Middle frontal gyrus (tissue), 1 donor: ENCODE measurements at regions not wholly inside any gene's neighbourhood (a gene's known extent, or its start where the extent isn't known, plus 50 kb on each side); places are given as distances from the start of the nearest gene placed in this dataset.
"Not testable (repeated sequence)": the region's sequence is repeated elsewhere in the genome, so short reads cannot be mapped to it uniquely, and the experiment has no call there.

Experiments
- DNase-seq: peaks from one replicate; pipeline ENCODE4 v3.0.0-alpha.2; 2015; ENCODE audit warnings: low spot score; ENCODE audit errors: extremely low spot score

DNA sequence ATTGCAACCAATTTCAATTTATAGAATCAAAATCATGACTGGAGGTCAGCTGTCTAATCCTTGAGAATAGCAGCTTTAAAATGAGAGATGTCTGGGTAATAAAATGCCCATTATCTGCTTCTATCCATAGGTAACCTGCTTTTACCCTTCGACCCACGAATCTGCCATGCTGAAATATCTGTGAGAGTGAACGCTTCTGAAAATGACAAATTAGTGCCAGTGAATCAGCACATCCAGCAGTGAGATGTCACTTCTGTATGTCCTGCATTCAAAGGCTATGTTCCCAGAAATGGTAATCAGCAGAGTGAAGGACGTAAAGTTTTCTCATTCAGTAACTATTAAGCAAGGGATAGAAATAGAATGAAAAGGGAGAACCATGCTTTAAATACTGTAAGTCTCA, 532.4 kb upstream of the ITGA1 start:
- DNase-seq = no peak

DNA sequence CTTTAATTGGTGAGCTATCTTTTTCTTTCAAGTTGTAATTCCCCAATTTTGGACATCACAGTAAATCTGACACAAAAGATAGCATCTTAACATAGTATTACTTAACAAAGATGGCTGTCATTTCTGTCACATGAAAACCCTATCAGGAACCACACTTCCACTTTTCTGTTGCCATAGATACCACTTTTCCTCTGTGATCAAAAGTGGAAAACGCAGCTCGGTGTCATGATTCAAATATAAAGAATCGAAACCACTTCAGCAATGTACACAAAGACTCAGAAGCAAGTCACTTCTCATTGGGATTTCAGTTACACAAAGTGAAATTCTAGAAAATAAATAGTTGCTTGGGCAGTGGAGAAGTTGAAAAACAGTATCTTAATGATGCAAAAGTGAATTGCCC, 524.9 kb upstream of the ITGA1 start:
- no peak for DNase-seq

DNA sequence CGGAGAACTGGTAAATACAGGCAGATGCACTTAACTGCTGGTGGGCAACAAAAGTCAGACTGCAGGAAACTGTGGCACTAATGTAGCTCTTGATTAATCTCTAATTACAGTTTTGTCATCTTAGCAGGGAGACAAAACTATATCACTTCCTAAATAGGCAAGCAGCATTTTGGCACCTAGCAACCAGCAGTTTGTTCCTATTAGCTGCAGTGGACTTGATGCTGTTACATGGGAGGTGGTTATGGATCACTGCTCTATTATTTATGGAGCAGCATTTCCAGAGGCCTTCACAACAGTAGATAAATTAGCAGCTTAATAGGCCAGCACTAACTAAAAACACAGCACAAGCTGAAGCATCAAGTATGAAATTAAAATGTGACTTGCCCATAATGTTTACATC, 518.3 kb upstream of the ITGA1 start:
- no peak for DNase-seq

DNA sequence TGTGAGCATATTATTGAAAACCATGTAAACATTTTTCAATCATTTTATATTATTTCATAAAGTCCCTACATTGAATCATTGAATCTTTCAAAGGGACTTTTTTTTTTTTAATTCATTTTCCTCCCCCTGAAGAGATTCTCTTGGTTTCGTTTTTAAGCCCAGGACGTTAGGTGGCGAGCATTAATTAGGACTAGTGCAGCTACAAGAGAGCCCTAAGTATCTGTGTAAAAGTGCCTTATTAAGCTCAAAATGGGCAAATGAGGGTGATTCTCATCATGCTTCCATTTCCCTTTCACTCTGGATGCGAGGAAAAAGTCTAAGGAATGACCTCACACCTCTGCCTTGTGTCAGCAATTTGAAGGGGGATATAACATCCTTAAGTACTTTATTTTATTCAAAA, 517.9 kb upstream of the ITGA1 start:
- no peak for DNase-seq

DNA sequence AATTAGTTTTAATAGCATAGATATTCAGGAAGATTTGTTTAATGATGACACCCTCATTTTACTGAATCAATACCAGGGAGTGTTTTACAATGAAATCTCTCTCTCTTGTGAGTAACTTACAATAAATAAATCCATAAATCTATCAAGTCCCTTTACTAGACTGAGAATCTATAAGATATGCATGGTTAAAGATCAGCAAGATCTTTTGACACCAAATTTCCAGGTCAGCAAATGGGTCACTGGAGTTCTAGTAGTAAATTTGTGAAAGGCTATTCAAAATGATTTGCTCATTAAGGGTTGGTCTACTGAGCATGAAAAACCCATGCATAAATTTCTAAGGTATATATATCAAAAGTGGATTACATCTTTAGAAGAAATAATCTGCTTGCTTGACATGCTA, 512.1 kb upstream of the ITGA1 start:
- no peak for DNase-seq

DNA sequence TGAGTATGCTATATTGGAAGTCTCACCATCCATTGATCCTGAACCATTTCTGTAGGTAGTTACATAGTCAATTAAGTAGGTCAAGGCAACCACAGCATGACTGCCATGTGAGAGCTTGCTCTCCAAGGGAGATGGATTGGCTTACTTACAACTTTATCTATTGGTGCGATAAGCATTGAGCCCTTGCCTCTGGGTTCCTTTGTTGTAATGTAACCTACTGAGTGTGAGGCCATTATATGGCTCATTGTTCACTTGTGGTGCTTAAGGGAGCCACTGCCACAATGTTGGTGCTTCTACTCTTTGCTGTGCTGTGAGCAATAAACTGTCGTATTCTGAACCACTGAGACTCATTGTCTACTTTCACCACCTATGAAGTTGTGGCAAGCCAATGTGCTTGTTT, 510.6 kb upstream of the ITGA1 start:
- DNase-seq = no peak

DNA sequence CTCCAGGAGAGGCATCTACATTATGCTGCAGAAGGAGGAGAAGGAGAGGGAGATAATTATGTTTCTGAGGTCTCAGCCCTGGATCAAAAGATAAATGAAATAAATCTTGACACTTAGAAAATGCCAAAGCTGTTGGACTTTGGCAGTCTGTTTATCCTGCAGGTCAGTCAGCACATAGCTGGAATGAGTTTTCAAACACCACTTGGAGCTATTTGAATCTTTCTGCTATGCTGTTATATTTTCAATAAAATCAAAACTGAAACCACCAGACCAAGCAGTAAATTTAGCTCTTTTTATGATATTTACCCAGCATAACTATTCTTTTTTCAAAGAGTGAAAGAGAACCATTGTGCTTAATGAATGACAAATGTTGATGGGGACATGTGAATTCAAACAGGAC, 505.1 kb upstream of the ITGA1 start:
- no peak for DNase-seq

DNA sequence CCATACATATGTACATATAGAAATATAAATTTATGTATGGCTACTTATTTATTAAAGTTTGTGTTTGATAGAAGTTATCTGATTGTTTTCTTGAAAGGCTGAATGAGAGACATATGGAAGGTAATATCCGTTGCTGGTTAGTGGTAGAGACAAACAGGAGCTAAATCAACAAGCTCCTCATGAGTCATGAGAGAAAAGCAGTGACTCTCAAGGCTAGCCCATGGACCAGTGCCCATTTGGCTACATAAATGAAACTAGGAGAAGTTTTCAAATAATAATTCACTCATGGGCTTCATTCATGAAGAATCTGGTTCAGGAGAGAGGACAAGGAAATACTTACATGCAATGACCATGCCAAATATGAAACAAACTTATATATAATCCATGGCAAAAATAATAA, 504.5 kb upstream of the ITGA1 start:
- no peak for DNase-seq

DNA sequence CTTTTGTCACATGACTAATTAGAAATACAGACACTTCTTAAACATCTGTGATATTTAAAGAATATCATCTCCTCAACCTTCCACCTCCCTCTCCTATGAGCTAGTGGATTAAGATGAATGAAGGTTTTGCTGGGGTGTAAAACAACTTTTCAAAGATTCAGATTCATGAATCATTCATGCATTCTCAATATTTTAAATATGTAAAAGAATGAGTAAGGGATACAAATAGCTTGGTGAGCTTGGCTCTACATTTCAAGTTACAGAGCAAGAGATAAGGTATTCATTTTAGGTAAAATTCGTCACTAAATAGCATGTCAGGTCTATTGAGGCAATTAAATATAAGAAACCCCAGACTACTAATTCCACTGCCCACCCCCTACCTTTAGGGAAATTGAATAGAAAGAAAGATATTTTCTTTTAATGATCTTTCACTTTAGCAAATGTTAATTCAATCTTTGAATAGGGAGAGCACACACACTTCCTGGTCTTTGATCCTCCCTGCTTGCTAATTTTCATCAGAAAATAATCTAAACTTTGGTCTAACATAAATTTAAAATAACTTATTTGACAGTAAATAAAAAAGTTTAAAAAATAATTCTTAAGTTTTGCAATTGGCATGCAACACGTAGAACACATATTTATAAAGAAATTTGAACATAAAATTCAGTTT, 486.9 kb upstream of the ITGA1 start:
- no peak for DNase-seq

DNA sequence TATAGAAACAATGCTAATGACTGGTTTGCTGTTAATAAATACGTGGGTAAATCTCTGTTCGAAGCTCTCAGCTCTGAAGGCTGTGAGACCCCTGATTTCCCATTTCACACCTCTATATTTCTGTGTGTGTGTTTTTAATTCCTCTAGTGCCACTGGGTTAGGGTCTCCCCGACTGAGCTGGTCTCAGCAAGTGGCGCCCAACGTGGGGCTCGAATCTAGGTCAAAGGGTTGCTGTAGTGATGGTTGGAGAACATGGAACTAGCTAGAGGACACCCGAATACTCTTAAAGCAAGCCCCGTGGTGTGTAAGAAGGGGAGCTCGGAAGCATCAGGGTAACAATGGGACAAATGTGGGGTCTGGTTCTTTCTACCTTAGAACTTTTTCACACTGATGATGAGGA, 482.9 kb upstream of the ITGA1 start:
- not testable (repeated sequence) for DNase-seq

DNA sequence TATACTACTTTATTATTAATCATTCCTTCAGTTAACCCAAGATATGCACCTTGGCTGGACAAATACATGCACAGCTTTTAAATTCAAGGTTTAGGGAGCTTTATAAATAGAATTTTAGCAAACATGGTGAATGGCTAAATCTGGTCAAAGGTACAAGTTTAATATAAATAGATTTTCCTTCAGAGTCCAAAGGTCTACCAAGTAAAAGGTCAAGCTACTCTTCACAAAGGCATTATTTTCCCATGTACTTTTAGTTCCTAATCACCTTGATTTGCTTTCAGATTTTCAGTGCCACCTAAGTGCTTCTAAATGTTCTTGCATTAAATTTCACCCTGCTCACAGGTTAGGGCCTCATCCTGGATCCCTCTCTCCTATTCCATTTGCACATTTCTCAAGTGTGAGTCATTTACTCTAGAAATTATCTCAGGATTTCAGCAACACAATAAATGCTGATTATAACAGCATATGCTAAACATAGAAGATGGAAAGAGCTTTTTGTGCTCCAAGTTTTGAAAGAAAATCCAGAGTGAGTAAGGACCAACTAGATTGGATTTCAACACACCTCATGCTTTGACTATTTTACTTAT, 459.4 kb upstream of the ITGA1 start:
- no peak for DNase-seq

DNA sequence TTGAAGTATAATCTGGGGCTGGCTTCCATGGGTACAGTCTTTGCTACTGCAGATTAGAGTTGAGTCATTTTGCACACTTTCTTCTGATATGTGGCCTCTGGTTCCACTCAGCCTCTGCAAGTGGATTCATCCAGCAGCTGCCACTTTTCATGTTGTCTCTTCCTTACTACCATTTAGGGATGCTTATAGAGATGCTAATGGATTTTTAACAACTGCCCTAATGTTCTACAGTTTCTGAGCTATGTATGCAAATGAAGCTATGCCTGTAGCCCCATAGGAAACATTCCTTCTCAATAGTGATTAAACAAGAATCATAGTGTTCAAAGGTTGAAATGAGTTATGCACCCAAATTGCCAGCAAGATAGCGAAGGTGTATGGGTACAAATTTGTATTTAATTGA, 456.0 kb upstream of the ITGA1 start:
- no peak for DNase-seq

DNA sequence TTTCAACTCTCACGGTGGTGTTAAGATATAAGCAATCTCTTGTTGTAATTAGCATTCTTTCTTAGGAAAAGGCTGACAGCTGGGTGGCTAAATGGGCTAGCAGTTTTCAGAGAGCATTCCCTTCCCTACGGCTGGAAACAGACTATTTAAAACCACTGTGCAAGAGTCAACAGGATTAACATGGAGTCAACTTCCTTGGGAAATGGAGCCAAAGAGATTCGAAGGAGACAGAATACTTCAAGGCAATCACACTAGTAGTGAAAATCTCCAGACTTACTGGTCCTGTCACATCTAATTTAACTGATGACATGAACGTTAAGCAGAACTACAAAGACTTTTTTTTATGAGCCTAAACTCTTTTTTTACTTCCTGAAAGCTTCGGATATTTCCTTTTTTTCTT, 453.3 kb upstream of the ITGA1 start:
- DNase-seq = no peak

DNA sequence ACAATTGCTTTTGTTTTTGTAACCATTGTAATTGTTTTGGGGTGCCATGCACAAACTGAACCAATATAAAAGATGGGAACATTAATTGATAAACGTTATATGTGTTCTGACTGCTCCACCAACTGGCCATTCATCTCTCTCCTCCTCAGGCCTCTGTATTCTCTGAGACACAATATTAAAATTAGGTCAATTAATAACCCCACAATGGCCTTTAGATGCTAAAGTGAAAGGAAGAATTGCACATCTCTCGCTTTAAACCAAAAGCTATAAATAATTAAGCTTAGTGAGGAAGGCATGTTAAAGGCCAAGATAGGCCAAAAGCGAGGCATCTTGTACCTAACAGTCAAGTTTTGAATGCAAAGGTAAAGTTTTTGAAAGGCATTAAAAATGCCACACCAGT, 448.4 kb upstream of the ITGA1 start:
- DNase-seq = no peak

DNA sequence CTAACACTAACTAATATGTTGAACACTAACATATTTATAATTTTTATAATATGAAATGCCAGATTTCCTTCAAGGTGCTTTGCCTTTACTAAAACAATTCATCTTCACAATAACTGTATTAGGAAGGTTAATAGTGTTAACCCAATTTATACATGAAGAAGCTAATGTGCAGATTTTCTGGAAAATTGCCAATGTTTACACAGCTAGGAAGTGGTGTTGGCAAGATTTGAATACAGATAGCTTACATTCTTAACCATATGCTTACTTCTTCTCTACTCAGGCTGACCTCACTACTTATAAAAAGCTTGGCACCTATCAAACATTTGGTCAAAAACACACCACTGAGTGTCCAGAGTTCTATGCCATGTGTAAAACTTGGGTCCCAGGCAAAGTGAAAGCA, 445.4 kb upstream of the ITGA1 start:
- no peak for DNase-seq

DNA sequence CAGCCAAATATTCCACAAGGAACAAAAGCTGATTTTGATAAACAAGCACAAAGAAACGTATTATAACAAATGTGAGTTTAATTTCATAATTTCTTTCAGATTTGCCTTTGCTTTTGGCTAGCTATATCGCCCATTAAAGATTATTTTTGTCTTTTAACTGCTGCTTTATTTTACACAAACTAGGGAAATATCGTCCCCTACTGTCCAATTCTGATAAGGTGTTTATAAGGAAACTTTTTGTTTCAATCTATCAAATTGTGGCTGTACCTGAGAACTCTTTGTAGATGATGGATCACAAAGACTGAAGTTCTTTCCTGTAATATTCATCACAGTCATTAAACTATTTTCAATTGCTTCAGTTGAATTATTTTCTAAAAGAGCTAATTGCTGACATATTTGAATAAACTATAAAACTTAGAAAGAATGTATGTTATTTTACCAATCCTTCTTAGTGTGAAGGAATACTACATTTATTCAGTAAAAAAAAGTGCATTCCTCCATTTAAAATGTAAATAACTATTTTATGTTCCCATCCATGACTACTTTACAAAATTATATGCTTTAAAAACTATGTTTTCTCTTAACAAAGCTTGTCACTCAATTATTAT, 431.3 kb upstream of the ITGA1 start:
- DNase-seq = no peak

DNA sequence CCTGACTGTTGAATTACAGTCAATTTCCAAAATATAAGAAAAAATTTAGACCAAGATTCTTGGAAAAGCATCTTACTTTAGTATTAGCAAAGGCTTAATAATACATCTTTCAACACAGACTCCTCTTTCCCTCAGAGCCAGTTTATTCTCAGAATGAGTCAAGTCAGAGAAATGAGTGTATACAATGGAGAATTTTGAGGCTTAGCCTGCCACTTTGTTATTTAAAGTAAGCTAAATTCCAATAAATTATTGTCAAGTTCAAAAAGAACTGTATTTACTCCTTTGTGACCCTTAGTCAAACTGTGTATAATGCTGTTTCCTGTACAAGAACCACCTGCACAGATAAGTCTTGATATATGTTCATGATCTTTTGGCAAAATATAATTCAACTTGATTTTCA, 428.5 kb upstream of the ITGA1 start:
- DNase-seq = no peak

DNA sequence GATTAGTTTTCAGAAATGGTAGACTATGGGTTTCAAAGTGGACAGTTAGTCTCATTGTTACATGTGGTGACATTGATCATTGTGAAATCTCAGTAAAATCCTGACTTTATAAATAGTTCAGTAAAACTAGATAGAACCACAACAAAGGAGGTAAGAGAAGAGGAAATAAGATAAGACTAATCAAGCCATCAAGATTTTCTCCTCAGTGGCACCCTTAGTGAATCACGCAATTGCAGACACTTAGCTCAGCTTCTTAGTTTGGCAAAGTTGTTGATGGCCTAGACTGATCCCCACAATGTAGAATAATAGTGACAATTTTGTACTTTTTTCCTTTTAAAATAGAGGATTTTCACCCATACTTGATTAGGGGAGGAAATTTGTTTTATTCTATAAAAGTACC, 426.7 kb upstream of the ITGA1 start:
- no peak for DNase-seq

DNA sequence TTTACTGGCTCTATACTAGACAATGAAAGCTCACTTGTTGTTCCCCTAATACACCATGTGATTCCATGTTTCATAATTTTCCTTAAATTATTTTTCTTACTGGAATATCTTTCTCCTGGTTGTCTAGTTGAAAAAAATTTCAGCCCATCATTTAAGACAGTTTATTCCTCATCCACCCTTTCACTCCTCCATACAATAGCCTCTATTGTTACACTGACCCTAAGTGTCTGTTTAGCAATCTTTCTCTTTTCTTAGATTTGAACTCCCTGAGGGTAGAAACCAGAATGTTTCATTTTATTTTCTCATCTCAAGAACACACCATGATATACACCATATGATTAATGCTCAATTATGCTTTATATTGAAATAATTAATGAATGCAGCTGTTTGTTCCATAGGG, 413.4 kb upstream of the ITGA1 start:
- no peak for DNase-seq

DNA sequence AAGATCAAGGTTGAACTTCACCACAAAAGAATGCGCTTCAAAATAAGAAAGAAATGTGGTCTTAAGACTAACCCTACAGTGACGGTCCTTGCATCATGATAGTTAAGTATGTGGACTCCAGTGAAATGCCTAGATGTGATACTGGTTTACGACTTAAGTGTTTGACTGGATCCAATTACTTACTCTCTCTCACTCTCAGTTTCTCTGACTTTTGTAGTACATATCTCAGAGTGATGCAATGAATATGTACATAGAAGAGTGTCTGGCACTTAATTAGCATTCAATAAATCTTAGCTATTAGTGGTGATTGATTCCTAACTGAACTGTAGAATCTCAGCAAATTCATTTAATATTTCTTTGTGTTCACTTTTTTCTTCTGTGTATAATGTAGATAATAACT, 411.7 kb upstream of the ITGA1 start:
- DNase-seq = no peak

DNA sequence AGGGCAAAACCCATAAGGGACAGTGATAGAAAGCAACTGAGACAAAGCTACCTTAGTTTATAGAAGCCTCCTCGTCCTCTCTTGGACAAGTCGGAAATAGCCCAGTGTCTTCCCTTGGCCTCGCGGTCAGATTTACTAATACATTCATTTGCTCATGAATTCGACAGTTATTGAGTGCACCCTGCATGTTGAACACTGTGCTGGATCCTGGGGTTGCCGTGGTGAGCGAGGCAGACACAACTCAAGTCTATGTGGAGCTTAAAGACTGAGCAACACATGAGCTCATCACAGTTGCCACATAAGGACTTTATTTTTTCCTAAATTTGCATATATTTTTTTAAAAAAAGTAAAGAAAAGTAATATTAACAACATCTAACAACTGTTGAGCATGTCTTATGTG, 411.1 kb upstream of the ITGA1 start:
- no peak for DNase-seq

DNA sequence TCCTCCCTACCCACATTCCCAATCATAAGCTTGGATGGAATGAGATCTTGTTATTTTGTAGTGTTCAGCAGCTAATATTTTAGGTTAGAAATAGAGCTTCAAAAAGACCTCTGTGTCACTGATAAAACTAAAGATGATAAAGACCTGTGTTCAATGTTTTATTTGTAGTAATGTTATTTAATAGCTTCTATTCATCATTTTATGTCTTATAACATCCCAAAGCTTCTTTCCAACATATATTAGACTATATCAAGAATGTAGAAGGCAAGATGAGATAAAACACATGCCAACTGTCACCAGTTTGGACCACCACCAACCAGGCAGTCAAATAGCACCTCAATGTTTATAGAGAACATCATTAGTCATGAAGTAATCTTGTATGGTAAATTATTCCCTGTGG, 409.5 kb upstream of the ITGA1 start:
- DNase-seq = no peak

DNA sequence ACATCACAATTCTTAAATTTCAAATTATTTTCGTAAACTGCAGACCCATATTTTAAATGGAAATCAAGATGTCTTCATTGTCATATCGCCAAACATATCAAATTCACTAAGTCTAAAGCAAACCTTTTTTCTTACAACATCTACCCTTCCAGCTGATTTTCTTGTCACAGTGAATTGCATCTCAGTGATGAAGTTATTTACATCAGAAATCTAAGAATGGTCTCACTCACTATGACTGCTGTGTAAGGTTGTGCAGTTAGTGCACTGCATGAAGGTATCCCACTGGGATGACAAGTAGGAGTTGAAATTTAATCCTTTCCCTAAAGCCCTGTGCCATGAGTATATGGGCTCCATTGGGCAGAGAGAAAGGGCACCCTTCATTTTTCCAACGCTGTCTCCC, 399.4 kb upstream of the ITGA1 start:
- DNase-seq = no peak
